ENCODE measurements at regions not wholly inside any gene's neighbourhood (a gene's known extent, or its start where the extent isn't known, plus 50 kb on each side); places are given as distances from the start of the nearest gene placed in this dataset.
A peak's percentile ranks its signal among the peaks of the same experiment; 100 is the strongest.

DNA sequence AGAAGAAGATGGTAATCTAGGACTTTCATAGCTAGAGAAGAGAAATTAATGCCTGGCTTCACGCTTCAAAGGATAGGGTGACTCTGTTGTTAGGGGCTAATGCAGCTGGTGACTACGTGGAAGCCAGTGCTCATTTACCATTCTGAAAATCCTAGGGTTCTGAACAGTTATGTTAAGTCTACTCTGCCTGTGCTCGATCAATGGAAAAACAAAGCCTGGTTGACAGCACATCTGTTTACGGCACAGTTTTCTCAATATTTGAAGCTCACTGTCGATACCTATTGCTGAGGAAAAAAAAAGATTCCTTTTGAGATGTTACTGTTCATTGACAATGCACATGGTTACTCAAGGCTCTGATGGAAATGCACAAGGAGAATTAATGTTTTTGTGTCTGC lies 182.6 kb upstream of the NUDT6 start:
- no peaks in the 10 kb centered on the region; a peak in 1 of 4 replicates for H3K4me1 ChIP-seq (ENCODE audit: control insufficient read depth in 1 of 2, insufficient read depth in 2 of 2, low read depth in 1 of 2, low read length in 1 of 2)
- H3K4me3 ChIP-seq (ENCODE audit: low read depth in 2 of 2, low read length in 1 of 2): no peak overlapping the region
- CTCF ChIA-PET: interaction anchor here (0.6 to 0.7 kb wide), 2 partner anchors 21 to 212 kb away, joined by 3 to 4 read pairs; no protein-coding TSS in a partner anchor

GRCh38 chr4:123106747-123107146 lies 184.3 kb upstream of the NUDT6 start:
- Histone ChIP-seq H3K36me3 (replicated peaks in 1 of 2; ENCODE audit: control insufficient read depth in 1 of 2, insufficient read depth in 2 of 2, low read length in 1 of 2) (peaks cover 0 to 7% of the 10 kb centered on the region in 2 experiments), H3F3A (replicated peaks; ENCODE audit: insufficient read depth) (no peaks in the 10 kb centered on the region), H3K27me3 (ENCODE audit: insufficient read depth) (no peaks in the 10 kb centered on the region), H3K9ac (no peak overlapping the region), H2AFZ (ENCODE audit: low read depth) (no peak overlapping the region), H3K79me2 (ENCODE audit: insufficient read depth) (no peaks in the 10 kb centered on the region), H3K4me3 (ENCODE audit: low read depth in 2 of 2, low read length in 1 of 2) (no peak overlapping the region), H3K9me3 (no peaks in the 10 kb centered on the region; the same call in 1 of the 2 replicates), H3K4me2 (no peak overlapping the region), H3K27ac (ENCODE audit: low read depth in 2 of 2, low read length in 1 of 2) (no peak overlapping the region), H3K9me2 (no peaks in the 10 kb centered on the region), H4K20me1 (ENCODE audit: insufficient read depth) (no peaks in the 10 kb centered on the region), H3K4me1 (ENCODE audit: control insufficient read depth in 1 of 2, insufficient read depth in 2 of 2, low read depth in 1 of 2, low read length in 1 of 2) (no peaks in the 10 kb centered on the region; a peak in 1 of 4 replicates)
- no peak for DNase-seq
- POLR2A ChIA-PET: no interaction called here
- no peak for TF ChIP-seq NRF1 (IDR thresholded peaks at IDR 0.05; ENCODE audit: low read depth, low read length)
- no peak for TF ChIP-seq RXRA (IDR thresholded peaks at IDR 0.05; ENCODE audit: borderline replicate concordance, low read depth)
- no peak for TF ChIP-seq TCF12 (IDR thresholded peaks at IDR 0.05)
- no peak for TF ChIP-seq SIN3A (IDR thresholded peaks at IDR 0.05; ENCODE audit: borderline replicate concordance, low read depth, low read length)
- TF ChIP-seq GATA2 (CRISPR knock-in tag; IDR thresholded peaks at IDR 0.05): no peak
- TF ChIP-seq, protein P1, sequence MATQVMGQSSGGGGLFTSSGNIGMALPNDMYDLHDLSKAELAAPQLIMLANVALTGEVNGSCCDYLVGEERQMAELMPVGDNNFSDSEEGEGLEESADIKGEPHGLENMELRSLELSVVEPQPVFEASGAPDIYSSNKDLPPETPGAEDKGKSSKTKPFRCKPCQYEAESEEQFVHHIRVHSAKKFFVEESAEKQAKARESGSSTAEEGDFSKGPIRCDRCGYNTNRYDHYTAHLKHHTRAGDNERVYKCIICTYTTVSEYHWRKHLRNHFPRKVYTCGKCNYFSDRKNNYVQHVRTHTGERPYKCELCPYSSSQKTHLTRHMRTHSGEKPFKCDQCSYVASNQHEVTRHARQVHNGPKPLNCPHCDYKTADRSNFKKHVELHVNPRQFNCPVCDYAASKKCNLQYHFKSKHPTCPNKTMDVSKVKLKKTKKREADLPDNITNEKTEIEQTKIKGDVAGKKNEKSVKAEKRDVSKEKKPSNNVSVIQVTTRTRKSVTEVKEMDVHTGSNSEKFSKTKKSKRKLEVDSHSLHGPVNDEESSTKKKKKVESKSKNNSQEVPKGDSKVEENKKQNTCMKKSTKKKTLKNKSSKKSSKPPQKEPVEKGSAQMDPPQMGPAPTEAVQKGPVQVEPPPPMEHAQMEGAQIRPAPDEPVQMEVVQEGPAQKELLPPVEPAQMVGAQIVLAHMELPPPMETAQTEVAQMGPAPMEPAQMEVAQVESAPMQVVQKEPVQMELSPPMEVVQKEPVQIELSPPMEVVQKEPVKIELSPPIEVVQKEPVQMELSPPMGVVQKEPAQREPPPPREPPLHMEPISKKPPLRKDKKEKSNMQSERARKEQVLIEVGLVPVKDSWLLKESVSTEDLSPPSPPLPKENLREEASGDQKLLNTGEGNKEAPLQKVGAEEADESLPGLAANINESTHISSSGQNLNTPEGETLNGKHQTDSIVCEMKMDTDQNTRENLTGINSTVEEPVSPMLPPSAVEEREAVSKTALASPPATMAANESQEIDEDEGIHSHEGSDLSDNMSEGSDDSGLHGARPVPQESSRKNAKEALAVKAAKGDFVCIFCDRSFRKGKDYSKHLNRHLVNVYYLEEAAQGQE (IDR thresholded peaks at IDR 0.05; ENCODE audit: low read depth, low read length): no peak
- no peak for TF ChIP-seq ELF1 (IDR thresholded peaks at IDR 0.05)
- no peak for TF ChIP-seq SMC3 (IDR thresholded peaks at IDR 0.05; ENCODE audit: low read depth, low read length)
- no peak for TF ChIP-seq JUND (IDR thresholded peaks at IDR 0.05)
- 96% methylated on average over 6 of the region's 8 CpGs for WGBS (ENCODE audit: low lambda C conversion rate)
- CTCF ChIA-PET: no interaction called here

More for the DNA sequence above, 182.6 kb upstream of the NUDT6 start:
- no peaks in the 10 kb centered on the region; the same call in 1 of the 2 replicates for H3K9me3 ChIP-seq
- no peak overlapping the region for H3K4me2 ChIP-seq
- H3K79me2 ChIP-seq (ENCODE audit: insufficient read depth): no peaks in the 10 kb centered on the region
- no peaks in the 10 kb centered on the region for H3K27me3 ChIP-seq (ENCODE audit: insufficient read depth)
- POLR2A ChIA-PET: no interaction called here
- no peak for DNase-seq
- peaks cover 0 to 7% of the 10 kb centered on the region in 2 experiments for H3K36me3 ChIP-seq (replicated peaks in 1 of 2; ENCODE audit: control insufficient read depth in 1 of 2, insufficient read depth in 2 of 2, low read length in 1 of 2)
- H4K20me1 ChIP-seq (ENCODE audit: insufficient read depth): no peaks in the 10 kb centered on the region
- H3K9ac ChIP-seq: no peak overlapping the region
- H3F3A ChIP-seq (replicated peaks; ENCODE audit: insufficient read depth): no peaks in the 10 kb centered on the region
- no peaks in the 10 kb centered on the region for H3K9me2 ChIP-seq
- TF ChIP-seq RAD21 (IDR thresholded peaks at IDR 0.05; ENCODE audit: low read length): no peak
- TF ChIP-seq, protein P2, sequence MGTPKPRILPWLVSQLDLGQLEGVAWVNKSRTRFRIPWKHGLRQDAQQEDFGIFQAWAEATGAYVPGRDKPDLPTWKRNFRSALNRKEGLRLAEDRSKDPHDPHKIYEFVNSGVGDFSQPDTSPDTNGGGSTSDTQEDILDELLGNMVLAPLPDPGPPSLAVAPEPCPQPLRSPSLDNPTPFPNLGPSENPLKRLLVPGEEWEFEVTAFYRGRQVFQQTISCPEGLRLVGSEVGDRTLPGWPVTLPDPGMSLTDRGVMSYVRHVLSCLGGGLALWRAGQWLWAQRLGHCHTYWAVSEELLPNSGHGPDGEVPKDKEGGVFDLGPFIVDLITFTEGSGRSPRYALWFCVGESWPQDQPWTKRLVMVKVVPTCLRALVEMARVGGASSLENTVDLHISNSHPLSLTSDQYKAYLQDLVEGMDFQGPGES (IDR thresholded peaks at IDR 0.05; ENCODE audit: low read depth, low read length): no peak
- TF ChIP-seq MEF2A (IDR thresholded peaks at IDR 0.05; ENCODE audit: borderline replicate concordance, low read depth): no peak
- no peak for TF ChIP-seq USF1 (IDR thresholded peaks at IDR 0.05; ENCODE audit: borderline replicate concordance, low read depth)
- TF ChIP-seq GABPA (IDR thresholded peaks at IDR 0.05; ENCODE audit: low read depth): no peak
- TF ChIP-seq SMC3 (IDR thresholded peaks at IDR 0.05; ENCODE audit: low read depth, low read length): no peak
- TF ChIP-seq ELF1 (IDR thresholded peaks at IDR 0.05): no peak
- no peak for TF ChIP-seq RCOR1 (IDR thresholded peaks at IDR 0.05; ENCODE audit: low read length)
- no peak for TF ChIP-seq RFX5 (IDR thresholded peaks at IDR 0.05; ENCODE audit: low read length)
- 94% methylated on average over 5 of the region's 5 CpGs for WGBS (ENCODE audit: low lambda C conversion rate)
- H2AFZ ChIP-seq (ENCODE audit: low read depth): no peak overlapping the region
- H3K27ac ChIP-seq (ENCODE audit: low read depth in 2 of 2, low read length in 1 of 2): peak overlapping the region in 1 of 2 experiments; percentile 58; a peak in 1 of 4 replicates

Data from SK-N-SH (cell line).